Loucy (cell line): ENCODE measurements at regions not wholly inside any gene's neighbourhood (a gene's known extent, or its start where the extent isn't known, plus 50 kb on each side); places are given as distances from the start of the nearest gene placed in this dataset.
"Not testable (repeated sequence)": the region's sequence is repeated elsewhere in the genome, so short reads cannot be mapped to it uniquely, and the experiment has no call there.

ENCODE experiments used
- CTCF ChIP-seq: fragments of 200-600 bp; sonication (generic); conservative IDR thresholded peaks from 2 replicates; pipeline ENCODE4 v1.5.1; 2014; ENCODE audit warnings: mild to moderate bottlenecking, antibody characterized with exemption, low read length
- EZH2phosphoT487 ChIP-seq: fragments of 200-600 bp; IDR thresholded peaks from 2 replicates; pipeline ENCODE4 v1.6.1; 2018; ENCODE audit warnings: antibody characterized with exemption, mild to moderate bottlenecking, moderate library complexity, borderline replicate concordance

GRCh38 chr18:77421546-77421945 is 171.9 kb downstream of the GALR1 start:
- TF ChIP-seq CTCF, EZH2phosphoT487: not testable (repeated sequence)
